Activated naive CD4-positive, alpha-beta T cell treated with anti-CD3 and anti-CD28 coated beads, Interleukin-2, amount 50 U/mL, for 24 hours (primary cell): ENCODE measurements at regions not wholly inside any gene's neighbourhood (a gene's known extent, or its start where the extent isn't known, plus 50 kb on each side); places are given as distances from the start of the nearest gene placed in this dataset.
"Not testable (repeated sequence)": the region's sequence is repeated elsewhere in the genome, so short reads cannot be mapped to it uniquely, and the experiment has no call there.

Source experiments
- H3K27ac Mint-ChIP-seq: one replicate; pipeline ENCODE4 v1.8.0; 2021; ENCODE audit warnings: mild to moderate bottlenecking, mixed read lengths
- H3K27me3 Mint-ChIP-seq: one replicate; pipeline ENCODE4 v1.8.0; 2021; ENCODE audit warnings: mixed read lengths
- H3K36me3 Mint-ChIP-seq: one replicate; pipeline ENCODE4 v1.8.0; 2021; ENCODE audit warnings: mixed read lengths
- H3K4me1 Mint-ChIP-seq: one replicate; pipeline ENCODE4 v1.8.0; 2021; ENCODE audit warnings: mixed read lengths
- H3K4me3 Mint-ChIP-seq: one replicate; pipeline ENCODE4 v1.8.0; 2021; ENCODE audit warnings: mild to moderate bottlenecking, mixed read lengths
- H3K9me3 Mint-ChIP-seq: one replicate; pipeline ENCODE4 v1.8.0; 2021; ENCODE audit warnings: mixed read lengths

GRCh38 chr7:42686594-42687156, 225.2 kb downstream of the C7orf25 start:
- Mint-ChIP-seq H3K9me3 (peaks cover 5% of the 10 kb centered on the region), H3K27me3 (peaks cover 4% of the 10 kb centered on the region), H3K4me3 (no peak overlapping the region), H3K4me1 (no peaks in the 10 kb centered on the region), H3K27ac (no peak overlapping the region), H3K36me3 (no peaks in the 10 kb centered on the region)

- Mint-ChIP-seq H3K9me3 (peaks cover 5% of the 10 kb centered on the region), H3K27ac (no peak overlapping the region), H3K4me3 (no peak overlapping the region), H3K27me3 (peaks cover 4% of the 10 kb centered on the region), H3K36me3 (no peaks in the 10 kb centered on the region), H3K4me1 (no peaks in the 10 kb centered on the region)
Observed at GRCh38 chr7:42685911-42686310, 226.0 kb downstream of the C7orf25 start.

GRCh38 chr7:42677751-42678699, 233.8 kb downstream of the C7orf25 start:
- no peaks in the 10 kb centered on the region for H3K4me1 Mint-ChIP-seq
- H3K4me3 Mint-ChIP-seq = no peak overlapping the region
- H3K36me3 Mint-ChIP-seq = no peaks in the 10 kb centered on the region
- H3K9me3 Mint-ChIP-seq = peaks cover 11% of the 10 kb centered on the region
- H3K27ac Mint-ChIP-seq = no peak overlapping the region
- H3K27me3 Mint-ChIP-seq = peaks cover 10% of the 10 kb centered on the region

- no peaks in the 10 kb centered on the region for H3K4me1 Mint-ChIP-seq
- H3K4me3 Mint-ChIP-seq = no peak overlapping the region
- peaks cover 4% of the 10 kb centered on the region for H3K9me3 Mint-ChIP-seq
- peaks cover 9% of the 10 kb centered on the region for H3K27me3 Mint-ChIP-seq
- no peak overlapping the region for H3K27ac Mint-ChIP-seq
- H3K36me3 Mint-ChIP-seq = no peaks in the 10 kb centered on the region
Observed at GRCh38 chr7:42674541-42674940, 237.3 kb downstream of the C7orf25 start.

GRCh38 chr7:42673951-42674350, 237.9 kb downstream of the C7orf25 start:
- Mint-ChIP-seq H3K27me3 (peaks cover 7% of the 10 kb centered on the region), H3K27ac (no peak overlapping the region), H3K4me3 (no peak overlapping the region), H3K9me3 (peaks cover 4% of the 10 kb centered on the region), H3K36me3 (no peaks in the 10 kb centered on the region), H3K4me1 (no peaks in the 10 kb centered on the region)

GRCh38 chr7:42672339-42672999, 239.4 kb downstream of the C7orf25 start:
- Mint-ChIP-seq H3K27me3 (peaks cover 3% of the 10 kb centered on the region), H3K36me3 (no peaks in the 10 kb centered on the region), H3K4me1 (no peaks in the 10 kb centered on the region), H3K4me3 (no peak overlapping the region), H3K27ac (no peak overlapping the region), H3K9me3 (peaks cover 3% of the 10 kb centered on the region)

- H3K9me3 Mint-ChIP-seq = peaks cover 12% of the 10 kb centered on the region
- no peaks in the 10 kb centered on the region for H3K36me3 Mint-ChIP-seq
- H3K4me3 Mint-ChIP-seq = no peak overlapping the region
- H3K27me3 Mint-ChIP-seq = peaks cover 3% of the 10 kb centered on the region
- H3K4me1 Mint-ChIP-seq = no peaks in the 10 kb centered on the region
- no peak overlapping the region for H3K27ac Mint-ChIP-seq
Observed at GRCh38 chr7:42671627-42672026, 240.2 kb downstream of the C7orf25 start.

GRCh38 chr7:42666994-42667393, 244.9 kb downstream of the C7orf25 start:
- no peak overlapping the region for H3K27ac Mint-ChIP-seq
- peaks cover 31% of the 10 kb centered on the region for H3K9me3 Mint-ChIP-seq
- peaks cover 2% of the 10 kb centered on the region for H3K36me3 Mint-ChIP-seq
- no peaks in the 10 kb centered on the region for H3K4me1 Mint-ChIP-seq
- peaks cover 2% of the 10 kb centered on the region for H3K27me3 Mint-ChIP-seq
- H3K4me3 Mint-ChIP-seq = no peak overlapping the region

GRCh38 chr7:42662862-42663261, 249.0 kb downstream of the C7orf25 start:
- Mint-ChIP-seq H3K27ac (no peak overlapping the region), H3K27me3 (peaks cover 2% of the 10 kb centered on the region), H3K36me3 (peaks cover 2% of the 10 kb centered on the region), H3K9me3 (peaks cover 42% of the 10 kb centered on the region), H3K4me1 (no peaks in the 10 kb centered on the region), H3K4me3 (no peak overlapping the region)

GRCh38 chr7:42661312-42661711, 250.6 kb downstream of the C7orf25 start:
- Mint-ChIP-seq H3K27me3 (peaks cover 1% of the 10 kb centered on the region), H3K27ac (no peak overlapping the region), H3K4me1 (no peaks in the 10 kb centered on the region), H3K4me3 (no peak overlapping the region), H3K36me3 (peaks cover 2% of the 10 kb centered on the region), H3K9me3 (peaks cover 30% of the 10 kb centered on the region)

- Mint-ChIP-seq H3K27ac (no peak overlapping the region), H3K9me3 (peaks cover 6% of the 10 kb centered on the region), H3K4me3 (no peak overlapping the region), H3K36me3 (peaks cover 3% of the 10 kb centered on the region), H3K27me3 (peaks cover 5% of the 10 kb centered on the region), H3K4me1 (no peaks in the 10 kb centered on the region)
Observed at GRCh38 chr7:42650701-42651100, 261.2 kb downstream of the C7orf25 start.

- peaks cover 3% of the 10 kb centered on the region for H3K36me3 Mint-ChIP-seq
- H3K27ac Mint-ChIP-seq = no peak overlapping the region
- no peaks in the 10 kb centered on the region for H3K4me1 Mint-ChIP-seq
Observed at GRCh38 chr7:42650171-42650570, 261.7 kb downstream of the C7orf25 start.

GRCh38 chr7:42645906-42646305, 266.0 kb downstream of the C7orf25 start:
- Mint-ChIP-seq H3K27ac (no peak overlapping the region), H3K36me3 (no peaks in the 10 kb centered on the region), H3K9me3 (no peaks in the 10 kb centered on the region), H3K4me1 (no peaks in the 10 kb centered on the region), H3K27me3 (peaks cover 2% of the 10 kb centered on the region), H3K4me3 (no peak overlapping the region)

More at GRCh38 chr7:42650171-42650570, 261.7 kb downstream of the C7orf25 start:
- peaks cover 5% of the 10 kb centered on the region for H3K9me3 Mint-ChIP-seq
- H3K27me3 Mint-ChIP-seq = peaks cover 5% of the 10 kb centered on the region
- no peak overlapping the region for H3K4me3 Mint-ChIP-seq

GRCh38 chr7:42642699-42643098, 269.2 kb downstream of the C7orf25 start:
- Mint-ChIP-seq H3K27ac (no peak overlapping the region), H3K9me3 (no peaks in the 10 kb centered on the region), H3K36me3 (no peaks in the 10 kb centered on the region), H3K4me1 (no peaks in the 10 kb centered on the region), H3K27me3 (peaks cover 2% of the 10 kb centered on the region), H3K4me3 (no peak overlapping the region)

GRCh38 chr7:42639930-42640329, 271.9 kb downstream of the C7orf25 start:
- no peaks in the 10 kb centered on the region for H3K9me3 Mint-ChIP-seq
- no peak overlapping the region for H3K4me3 Mint-ChIP-seq
- no peaks in the 10 kb centered on the region for H3K36me3 Mint-ChIP-seq
- H3K27me3 Mint-ChIP-seq = peaks cover 2% of the 10 kb centered on the region
- H3K4me1 Mint-ChIP-seq = no peaks in the 10 kb centered on the region
- H3K27ac Mint-ChIP-seq = no peak overlapping the region

- not testable (repeated sequence) for H3K4me1 Mint-ChIP-seq, H3K36me3 Mint-ChIP-seq, H3K27me3 Mint-ChIP-seq, H3K4me3 Mint-ChIP-seq, H3K9me3 Mint-ChIP-seq, H3K27ac Mint-ChIP-seq
Observed at GRCh38 chr7:42636380-42636779, 275.5 kb downstream of the C7orf25 start.
